ENCODE measurements at regions not wholly inside any gene's neighbourhood (a gene's known extent, or its start where the extent isn't known, plus 50 kb on each side); places are given as distances from the start of the nearest gene placed in this dataset.

- no peaks in the 10 kb centered on the region for H3K36me3 ChIP-seq (ENCODE audit: insufficient read depth)
- Mint-ChIP-seq H3K9me3 (no peaks in the 10 kb centered on the region; the same call in 2 of the 3 replicates), H3K27ac (no peak overlapping the region), H3K36me3 (ENCODE audit: low read depth) (no peaks in the 10 kb centered on the region), H3K4me3 (no peak overlapping the region), H3K4me1 (peaks cover 5% of the 10 kb centered on the region), H3K27me3 (ENCODE audit: insufficient read depth, low read depth, poor library complexity) (no peaks in the 10 kb centered on the region)
- no peak for DNase-seq (ENCODE audit: low spot score)
- H2AFZ ChIP-seq, result no peak overlapping the region
- no peak for ATAC-seq
- no peaks in the 10 kb centered on the region for H3F3A ChIP-seq (replicated peaks; ENCODE audit: low read depth)
- no peaks in the 10 kb centered on the region for H4K20me1 ChIP-seq (replicated peaks; ENCODE audit: insufficient read depth)
- H3K4me1 ChIP-seq (ENCODE audit: insufficient read depth), result no peaks in the 10 kb centered on the region; the same call in 1 of the 2 replicates
- no peaks in the 10 kb centered on the region for H3K27me3 ChIP-seq (ENCODE audit: insufficient read depth)
- H3K9me2 ChIP-seq (ENCODE audit: insufficient read depth), result 0 out of 2 replicates have a peak, but pooled peaks cover 9% of the 10 kb centered on the region
- no peak overlapping the region for H3K4me3 ChIP-seq
- TF ChIP-seq NANOG (IDR thresholded peaks at IDR 0.05; ENCODE audit: borderline replicate concordance), result no peak
- TF ChIP-seq ZNF331 (CRISPR knock-in tag; IDR thresholded peaks at IDR 0.05; ENCODE audit: low read depth), result no peak
- TF ChIP-seq CTCF (conservative IDR thresholded peaks at IDR 0.05; ENCODE audit: low read depth in 2 of 2), result no peak
- no peak for TF ChIP-seq REST (IDR thresholded peaks at IDR 0.05; ENCODE audit: unreplicated experiment)
- no peak for TF ChIP-seq STAT1 (IDR thresholded peaks at IDR 0.05; ENCODE audit: unreplicated experiment)
- TF ChIP-seq ZNF462 (CRISPR knock-in tag; IDR thresholded peaks at IDR 0.05), result no peak
- no peak for TF ChIP-seq EZH2 (IDR thresholded peaks at IDR 0.05; ENCODE audit: low read depth, unreplicated experiment)
- TF ChIP-seq ZNF114 (CRISPR knock-in tag; IDR thresholded peaks at IDR 0.05), result no peak
- no peak for TF ChIP-seq EZH2phosphoT487 (IDR thresholded peaks at IDR 0.05; ENCODE audit: unreplicated experiment)
- no peak for TF ChIP-seq CREB1 (CRISPR knock-in tag; IDR thresholded peaks at IDR 0.05; ENCODE audit: low read depth)
- TF ChIP-seq JUNB (IDR thresholded peaks at IDR 0.05; ENCODE audit: unreplicated experiment), result no peak
- H3K79me2 ChIP-seq (replicated peaks; ENCODE audit: insufficient read depth), result no peaks in the 10 kb centered on the region
- no peak overlapping the region for H3K4me2 ChIP-seq
- H3K27ac ChIP-seq (ENCODE audit: low read depth), result no peak overlapping the region
These were observed 135.8 kb upstream of the COL21A1 start for GRCh38 chr6:56383160-56383559.
